Caco-2 (cell line): ENCODE measurements at regions not wholly inside any gene's neighbourhood (a gene's known extent, or its start where the extent isn't known, plus 50 kb on each side); places are given as distances from the start of the nearest gene placed in this dataset.

Source experiments
- BruUV-seq: library from RNA; stranded (reverse); fragments of 400-500 nt; replicated peaks from 2 replicates; lab custom pipeline; 2021; lab: Mats Ljungman, UMichigan
- CTCF ChIA-PET: fragments of 300-600 bp; sonication (Branson Sonifier 250); formaldehyde crosslinking; loops from one replicate; lab custom pipeline; 2022; ENCODE audit warnings: antibody characterized with exemption; lab: Charles Lee
- POLR2A ChIA-PET: fragments of 300-600 bp; sonication (Branson Sonifier 250); formaldehyde crosslinking; loops from one replicate; lab custom pipeline; 2022; ENCODE audit warnings: antibody characterized with exemption; lab: Charles Lee
- DNase-seq, 2 experiments: peaks; one replicate each; pipeline versions ENCODE4 v3.0.0 to v3.0.0-alpha.2; 2020 to 2022
- H3K27me3 ChIP-seq: replicated peaks from 2 replicates; pipeline ENCODE4 v1.6.0; 2011; ENCODE audit warnings: low read length; ENCODE audit not compliant: control insufficient read depth, insufficient read depth
- H3K36me3 ChIP-seq: 2 replicates; pipeline ENCODE4 v1.5.1; 2011; ENCODE audit warnings: low read length; ENCODE audit not compliant: control insufficient read depth, insufficient read depth
- H3K4me1 ChIP-seq: fragments of 250-450 bp; sonication (Bioruptor Pico); 2 replicates; pipeline ENCODE4 v1.5.1; 2020; ENCODE audit warnings: mild to moderate bottlenecking
- H3K4me3 ChIP-seq: 2 replicates; pipeline ENCODE4 v1.5.1; 2011; ENCODE audit warnings: low read depth, mild to moderate bottlenecking, control low read depth, low read length
- H3K9me3 ChIP-seq: fragments of 250-450 bp; sonication (Bioruptor Pico); 2 replicates; pipeline ENCODE4 v1.5.1; 2020; ENCODE audit warnings: mild to moderate bottlenecking, moderate library complexity
- H3K27ac Mint-ChIP-seq: one replicate; pipeline ENCODE4 v1.8.0; 2022; ENCODE audit warnings: mixed read lengths; ENCODE audit not compliant: unreplicated experiment
- H3K27me3 Mint-ChIP-seq: one replicate; pipeline ENCODE4 v1.8.0; 2022; ENCODE audit warnings: mixed read lengths; ENCODE audit not compliant: insufficient read depth, unreplicated experiment
- H3K36me3 Mint-ChIP-seq: one replicate; pipeline ENCODE4 v1.8.0; 2022; ENCODE audit warnings: mild to moderate bottlenecking, mixed read lengths; ENCODE audit not compliant: insufficient read depth, unreplicated experiment
- H3K4me1 Mint-ChIP-seq: one replicate; pipeline ENCODE4 v1.8.0; 2022; ENCODE audit warnings: low read depth, mixed read lengths; ENCODE audit not compliant: unreplicated experiment
- H3K4me3 Mint-ChIP-seq: one replicate; pipeline ENCODE4 v1.8.0; 2022; ENCODE audit warnings: mild to moderate bottlenecking, moderate library complexity, mixed read lengths; ENCODE audit not compliant: unreplicated experiment
- H3K9me3 Mint-ChIP-seq: one replicate; pipeline ENCODE4 v1.8.0; 2022; ENCODE audit warnings: mixed read lengths; ENCODE audit not compliant: unreplicated experiment
- CTCF ChIP-seq, 2 experiments: fragments of 200-600 bp in 1 of 2; IDR thresholded peaks; 1 replicate in 1 of 2; 2 replicates in 1 of 2; pipeline versions ENCODE4 v1.5.1 to v1.8.0; 2011 to 2022; ENCODE audit warnings: antibody characterized with exemption in 1 of 2, control low read depth in 1 of 2, inconsistent platforms in 1 of 2, low read depth in 1 of 2, low read length in 1 of 2, mild to moderate bottlenecking in 1 of 2, moderate library complexity in 1 of 2; ENCODE audit not compliant: insufficient read depth in 1 of 2, severe bottlenecking in 1 of 2, unreplicated experiment in 1 of 2
- intact Hi-C: fragments of 100-400 bp; cut with micrococcal nuclease; formaldehyde crosslinking; loops from one replicate; pipeline ENCODE4 v1.10.0; 2022; ENCODE audit not compliant: unreplicated experiment

GRCh38 chr2:30332791-30333453 lies 101.6 kb downstream of the LBH start:
- intact Hi-C loops, result loop anchor here (10.0 kb wide), 1 partner anchor 168 kb away; no protein-coding TSS in a partner anchor
- POLR2A ChIA-PET, result no interaction called here
- Mint-ChIP-seq H3K27me3 (no peaks in the 10 kb centered on the region), H3K27ac (no peak overlapping the region), H3K9me3 (peaks cover 9% of the 10 kb centered on the region), H3K4me3 (no peak overlapping the region), H3K36me3 (no peaks in the 10 kb centered on the region), H3K4me1 (peaks cover 12% of the 10 kb centered on the region)
- no peak for DNase-seq
- CTCF ChIA-PET, result no interaction called here
- peaks cover 18% of the 10 kb centered on the region; the same call in 1 of the 2 replicates for H3K4me1 ChIP-seq
- H3K4me3 ChIP-seq, result no peak overlapping the region
- H3K36me3 ChIP-seq, result no peaks in the 10 kb centered on the region
- TF ChIP-seq CTCF (IDR thresholded peaks at IDR 0.05; ENCODE audit: insufficient read depth in 1 of 2, low read depth in 1 of 2, low read length in 1 of 2, severe bottlenecking in 1 of 2, unreplicated experiment in 1 of 2), result no peak
- H3K27me3 ChIP-seq, result no peaks in the 10 kb centered on the region
- H3K9me3 ChIP-seq, result no peaks in the 10 kb centered on the region
- no TSS peak for BruUV-seq

- CTCF ChIA-PET, result interaction anchor here (0.8 to 1.4 kb wide), 5 partner anchors 104 to 377 kb away, joined by 3 to 10 read pairs (median 4); partner anchors contain the start of gene LBH
- Mint-ChIP-seq H3K9me3 (peaks cover 9% of the 10 kb centered on the region), H3K4me1 (peaks cover 12% of the 10 kb centered on the region), H3K27ac (peak overlapping the region; percentile 53), H3K36me3 (no peaks in the 10 kb centered on the region), H3K4me3 (no peak overlapping the region), H3K27me3 (no peaks in the 10 kb centered on the region)
- intact Hi-C loops, result loop anchor here (2.0 to 10.0 kb wide), 2 partner anchors 126 to 170 kb away; no protein-coding TSS in a partner anchor
- no peak overlapping the region for H3K4me3 ChIP-seq
- no peaks in the 10 kb centered on the region for H3K27me3 ChIP-seq
- H3K9me3 ChIP-seq, result no peaks in the 10 kb centered on the region
- POLR2A ChIA-PET, result no interaction called here
- peaks cover 18% of the 10 kb centered on the region; the same call in 1 of the 2 replicates for H3K4me1 ChIP-seq
- TF ChIP-seq CTCF (IDR thresholded peaks at IDR 0.05; ENCODE audit: insufficient read depth in 1 of 2, low read depth in 1 of 2, low read length in 1 of 2, severe bottlenecking in 1 of 2, unreplicated experiment in 1 of 2), result peak in 1 of 2 experiments; percentile 10
- no peaks in the 10 kb centered on the region for H3K36me3 ChIP-seq
- DNase-seq, result peak in 1 of 2 experiments; percentile 42
- no TSS peak for BruUV-seq
Observed at GRCh38 chr2:30334762-30335363, 103.5 kb downstream of the LBH start.

DNA sequence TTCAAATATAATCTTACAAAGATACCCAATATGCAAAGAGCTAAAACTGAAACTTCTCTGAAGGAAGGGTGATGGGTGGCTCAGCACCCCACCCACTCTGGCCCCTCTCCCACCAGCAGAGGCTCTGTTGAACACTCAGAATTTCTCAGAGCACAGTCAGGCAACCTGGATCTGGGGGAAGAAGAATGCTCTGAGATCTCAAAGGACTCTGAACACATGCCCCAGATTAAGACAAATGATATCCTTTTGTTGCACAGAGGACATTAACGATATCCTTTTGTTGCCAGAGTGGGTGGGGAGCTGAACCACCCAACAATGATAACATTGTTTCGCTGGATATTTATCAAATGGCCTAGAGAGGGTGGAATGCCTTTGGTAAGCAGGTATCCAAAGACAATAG lies 104.8 kb downstream of the LBH start:
- BruUV-seq, result no TSS peak
- Mint-ChIP-seq H3K4me3 (no peak overlapping the region), H3K27me3 (no peaks in the 10 kb centered on the region), H3K36me3 (no peaks in the 10 kb centered on the region), H3K27ac (peak overlapping the region; percentile 53), H3K9me3 (peaks cover 9% of the 10 kb centered on the region), H3K4me1 (peaks cover 12% of the 10 kb centered on the region)
- peak in 1 of 2 experiments; percentile 13 for DNase-seq
- Histone ChIP-seq H3K4me1 (peaks cover 18% of the 10 kb centered on the region; the same call in 1 of the 2 replicates), H3K27me3 (no peaks in the 10 kb centered on the region), H3K36me3 (no peaks in the 10 kb centered on the region), H3K4me3 (no peak overlapping the region), H3K9me3 (no peaks in the 10 kb centered on the region)
- intact Hi-C loops, result loop anchor here (10.0 kb wide), 1 partner anchor 171 kb away; no protein-coding TSS in a partner anchor
- ChIA-PET CTCF (no interaction called here), POLR2A (interaction anchor here (0.5 kb wide), 1 partner anchor 337 kb away, joined by 4 read pairs; no protein-coding TSS in a partner anchor)
- TF ChIP-seq CTCF (IDR thresholded peaks at IDR 0.05; ENCODE audit: insufficient read depth in 1 of 2, low read depth in 1 of 2, low read length in 1 of 2, severe bottlenecking in 1 of 2, unreplicated experiment in 1 of 2), result no peak
